Fibroblast of lung (primary cell): ENCODE measurements at regions not wholly inside any gene's neighbourhood (a gene's known extent, or its start where the extent isn't known, plus 50 kb on each side); places are given as distances from the start of the nearest gene placed in this dataset.

Experiments used
- DNase-seq, 2 donors: peaks; one replicate each; pipeline versions ENCODE4 v3.0.0 to v3.0.0-alpha.2; 2010; ENCODE audit warnings: low read depth in 2 of 2
- H2AFZ ChIP-seq: 2 replicates; pipeline ENCODE4 v1.5.1; 2012; ENCODE audit warnings: low read length, control low read depth, inconsistent platforms
- H3K27ac ChIP-seq: 2 replicates; pipeline ENCODE4 v1.5.1; 2011; ENCODE audit warnings: low read length, control low read depth; ENCODE audit not compliant: insufficient read depth
- H3K27me3 ChIP-seq: 2 replicates; pipeline ENCODE4 v1.5.1; 2011; ENCODE audit warnings: mild to moderate bottlenecking, low read length; ENCODE audit not compliant: control insufficient read depth, insufficient read depth
- H3K36me3 ChIP-seq: 2 replicates; pipeline ENCODE4 v1.5.1; 2011; ENCODE audit warnings: low read length; ENCODE audit not compliant: control insufficient read depth, insufficient read depth
- H3K4me1 ChIP-seq: 2 replicates; pipeline ENCODE4 v1.5.1; 2011; ENCODE audit warnings: low read length; ENCODE audit not compliant: control insufficient read depth, insufficient read depth; ENCODE audit errors: extremely low read depth
- H3K4me2 ChIP-seq: 2 replicates; pipeline ENCODE4 v1.5.1; 2011; ENCODE audit warnings: low read length, control low read depth; ENCODE audit not compliant: insufficient read depth; ENCODE audit errors: extremely low read depth
- H3K4me3 ChIP-seq, 4 experiments: fragments of 200-600 bp in 1 of 4; sonication (generic) in 1 of 4; replicated peaks in 1 of 4; 2 replicates each; pipeline ENCODE4 v1.5.1; 2011 to 2016; ENCODE audit warnings: low read length in 4 of 4, low read depth in 3 of 4, mild to moderate bottlenecking in 3 of 4, control low read depth in 2 of 4, inconsistent platforms in 1 of 4, mixed read lengths in 1 of 4; ENCODE audit not compliant: insufficient read depth in 1 of 4; ENCODE audit errors: control extremely low read depth in 1 of 4
- H3K79me2 ChIP-seq: 2 replicates; pipeline ENCODE4 v1.5.1; 2012; ENCODE audit warnings: mild to moderate bottlenecking, low read length, inconsistent platforms; ENCODE audit not compliant: control insufficient read depth, insufficient read depth
- H3K9ac ChIP-seq: 2 replicates; pipeline ENCODE4 v1.5.1; 2011; ENCODE audit warnings: mild to moderate bottlenecking, low read length, control low read depth; ENCODE audit not compliant: insufficient read depth
- H3K9me3 ChIP-seq: 2 replicates; pipeline ENCODE4 v1.5.1; 2012; ENCODE audit warnings: low read depth, low read length; ENCODE audit not compliant: control insufficient read depth, insufficient read depth
- H4K20me1 ChIP-seq: 2 replicates; pipeline ENCODE4 v1.5.1; 2011; ENCODE audit warnings: low read length; ENCODE audit not compliant: control insufficient read depth, insufficient read depth; ENCODE audit errors: extremely low read depth
- CTCF ChIP-seq, 2 donors: IDR thresholded peaks in 1 of 2; conservative IDR thresholded peaks in 1 of 2; 1 replicate in 1 of 2; 2 replicates in 1 of 2; pipeline ENCODE4 v1.5.1; 2011 to 2012; ENCODE audit warnings: low read length in 2 of 2, control low read depth in 1 of 2, inconsistent platforms in 1 of 2, low read depth in 1 of 2, mild to moderate bottlenecking in 1 of 2
- EZH2 ChIP-seq: IDR thresholded peaks from 2 replicates; pipeline ENCODE4 v1.5.1; 2012; ENCODE audit warnings: low read length, control low read depth, mild to moderate bottlenecking; ENCODE audit errors: missing control alignments

- H3K36me3 ChIP-seq = no peaks in the 10 kb centered on the region
- no peak overlapping the region for H3K27ac ChIP-seq
- no peak overlapping the region for H3K4me2 ChIP-seq
- no peak overlapping the region for H3K4me3 ChIP-seq
- H2AFZ ChIP-seq = peak overlapping the region; percentile 5
- H3K27me3 ChIP-seq = no peaks in the 10 kb centered on the region
- no peaks in the 10 kb centered on the region for H3K4me1 ChIP-seq
- no peak overlapping the region for H3K9ac ChIP-seq
- no peaks in the 10 kb centered on the region for H4K20me1 ChIP-seq
- H3K79me2 ChIP-seq = no peaks in the 10 kb centered on the region
- DNase-seq = peak; percentile 3 to 10
- no peak for TF ChIP-seq EZH2
- TF ChIP-seq CTCF (conservative IDR thresholded peaks at IDR 0.05 in 1 of 2, IDR thresholded peaks at IDR 0.05 in 1 of 2; ENCODE audit: low read depth in 1 of 2, low read length in 2 of 2) = no peak
- H3K9me3 ChIP-seq = no peaks in the 10 kb centered on the region
These were observed 121.2 kb upstream of the DAAM1 start for GRCh38 chr14:59067127-59067894.

GRCh38 chr14:59069163-59069854, 119.2 kb upstream of the DAAM1 start:
- no peak for DNase-seq
- peak overlapping the region; percentile 43 for H2AFZ ChIP-seq

More at GRCh38 chr14:59069163-59069854, 119.2 kb upstream of the DAAM1 start:
- no peaks in the 10 kb centered on the region for H3K79me2 ChIP-seq
- H3K4me1 ChIP-seq = no peaks in the 10 kb centered on the region
- TF ChIP-seq CTCF (conservative IDR thresholded peaks at IDR 0.05 in 1 of 2, IDR thresholded peaks at IDR 0.05 in 1 of 2; ENCODE audit: low read depth in 1 of 2, low read length in 2 of 2) (no peak), EZH2 (no peak)
- H4K20me1 ChIP-seq = no peaks in the 10 kb centered on the region
- no peak overlapping the region for H3K27ac ChIP-seq
- no peaks in the 10 kb centered on the region for H3K36me3 ChIP-seq
- H3K9ac ChIP-seq = no peak overlapping the region
- no peak overlapping the region for H3K4me3 ChIP-seq
- H3K27me3 ChIP-seq = no peaks in the 10 kb centered on the region
- no peak overlapping the region for H3K4me2 ChIP-seq
- no peaks in the 10 kb centered on the region for H3K9me3 ChIP-seq
